ENCODE measurements at regions not wholly inside any gene's neighbourhood (a gene's known extent, or its start where the extent isn't known, plus 50 kb on each side); places are given as distances from the start of the nearest gene placed in this dataset.

- Histone ChIP-seq H3K4me1 (ENCODE audit: control insufficient read depth, insufficient read depth, low read length) (no peaks in the 10 kb centered on the region), H3K9me3 (ENCODE audit: control insufficient read depth, insufficient read depth, low read depth, low read length) (peaks cover 4% of the 10 kb centered on the region; the same call in 1 of the 2 replicates), H3K36me3 (ENCODE audit: control insufficient read depth, insufficient read depth, low read length) (no peaks in the 10 kb centered on the region), H3K27ac (ENCODE audit: low read depth, low read length) (no peak overlapping the region), H3K9ac (ENCODE audit: low read length) (no peak overlapping the region), H3K27me3 (ENCODE audit: control insufficient read depth, insufficient read depth, low read length) (no peaks in the 10 kb centered on the region), H3K4me3 (ENCODE audit: low read depth, low read length) (no peak overlapping the region)
These were observed 256.7 kb downstream of the EDEM1 start for GRCh38 chr3:5444253-5444652.

- Histone ChIP-seq H3K36me3 (ENCODE audit: control insufficient read depth, insufficient read depth, low read length) (no peaks in the 10 kb centered on the region), H3K27me3 (ENCODE audit: control insufficient read depth, insufficient read depth, low read length) (no peaks in the 10 kb centered on the region), H3K9me3 (ENCODE audit: control insufficient read depth, insufficient read depth, low read depth, low read length) (peaks cover 4% of the 10 kb centered on the region; the same call in 1 of the 2 replicates), H3K4me1 (ENCODE audit: control insufficient read depth, insufficient read depth, low read length) (no peaks in the 10 kb centered on the region), H3K27ac (ENCODE audit: low read depth, low read length) (no peak overlapping the region), H3K4me3 (ENCODE audit: low read depth, low read length) (no peak overlapping the region), H3K9ac (ENCODE audit: low read length) (no peak overlapping the region)
These were observed 258.2 kb downstream of the EDEM1 start for GRCh38 chr3:5445676-5446201.

- Histone ChIP-seq H3K4me3 (ENCODE audit: low read depth, low read length) (no peak overlapping the region), H3K36me3 (ENCODE audit: control insufficient read depth, insufficient read depth, low read length) (no peaks in the 10 kb centered on the region), H3K4me1 (ENCODE audit: control insufficient read depth, insufficient read depth, low read length) (no peaks in the 10 kb centered on the region), H3K9me3 (ENCODE audit: control insufficient read depth, insufficient read depth, low read depth, low read length) (peaks cover 4% of the 10 kb centered on the region; the same call in 1 of the 2 replicates), H3K27ac (ENCODE audit: low read depth, low read length) (no peak overlapping the region), H3K9ac (ENCODE audit: low read length) (no peak overlapping the region), H3K27me3 (ENCODE audit: control insufficient read depth, insufficient read depth, low read length) (no peaks in the 10 kb centered on the region)
These were observed 260.7 kb downstream of the EDEM1 start for GRCh38 chr3:5448246-5448645.

- H3K4me1 ChIP-seq (ENCODE audit: control insufficient read depth, insufficient read depth, low read length): no peaks in the 10 kb centered on the region
- H3K36me3 ChIP-seq (ENCODE audit: control insufficient read depth, insufficient read depth, low read length): no peaks in the 10 kb centered on the region
- no peak overlapping the region for H3K27ac ChIP-seq (ENCODE audit: low read depth, low read length)
- H3K27me3 ChIP-seq (ENCODE audit: control insufficient read depth, insufficient read depth, low read length): no peaks in the 10 kb centered on the region
- H3K9me3 ChIP-seq (ENCODE audit: control insufficient read depth, insufficient read depth, low read depth, low read length): peaks cover 4% of the 10 kb centered on the region; the same call in 1 of the 2 replicates
- H3K9ac ChIP-seq (ENCODE audit: low read length): no peak overlapping the region
- no peak overlapping the region for H3K4me3 ChIP-seq (ENCODE audit: low read depth, low read length)
These were observed 261.3 kb downstream of the EDEM1 start for GRCh38 chr3:5448816-5449215.

GRCh38 chr3:5456199-5456598, 268.7 kb downstream of the EDEM1 start:
- H3K4me3 ChIP-seq (ENCODE audit: low read depth, low read length): no peak overlapping the region
- H3K9me3 ChIP-seq (ENCODE audit: control insufficient read depth, insufficient read depth, low read depth, low read length): no peaks in the 10 kb centered on the region
- H3K9ac ChIP-seq (ENCODE audit: low read length): no peak overlapping the region
- no peak overlapping the region for H3K27ac ChIP-seq (ENCODE audit: low read depth, low read length)
- H3K27me3 ChIP-seq (ENCODE audit: control insufficient read depth, insufficient read depth, low read length): no peaks in the 10 kb centered on the region
- no peaks in the 10 kb centered on the region for H3K4me1 ChIP-seq (ENCODE audit: control insufficient read depth, insufficient read depth, low read length)
- H3K36me3 ChIP-seq (ENCODE audit: control insufficient read depth, insufficient read depth, low read length): no peaks in the 10 kb centered on the region

- Histone ChIP-seq H3K4me1 (ENCODE audit: control insufficient read depth, insufficient read depth, low read length) (peaks cover 1% of the 10 kb centered on the region; the same call in 1 of the 2 replicates), H3K9ac (ENCODE audit: low read length) (no peak overlapping the region), H3K27me3 (ENCODE audit: control insufficient read depth, insufficient read depth, low read length) (no peaks in the 10 kb centered on the region), H3K9me3 (ENCODE audit: control insufficient read depth, insufficient read depth, low read depth, low read length) (no peaks in the 10 kb centered on the region), H3K36me3 (ENCODE audit: control insufficient read depth, insufficient read depth, low read length) (no peaks in the 10 kb centered on the region), H3K4me3 (ENCODE audit: low read depth, low read length) (no peak overlapping the region), H3K27ac (ENCODE audit: low read depth, low read length) (no peak overlapping the region)
These were observed 271.0 kb downstream of the EDEM1 start for GRCh38 chr3:5458526-5458925.

- Histone ChIP-seq H3K27ac (ENCODE audit: low read depth, low read length) (no peak overlapping the region), H3K36me3 (ENCODE audit: control insufficient read depth, insufficient read depth, low read length) (no peaks in the 10 kb centered on the region), H3K9ac (ENCODE audit: low read length) (no peak overlapping the region), H3K4me1 (ENCODE audit: control insufficient read depth, insufficient read depth, low read length) (peaks cover 11% of the 10 kb centered on the region), H3K4me3 (ENCODE audit: low read depth, low read length) (no peak overlapping the region), H3K9me3 (ENCODE audit: control insufficient read depth, insufficient read depth, low read depth, low read length) (no peaks in the 10 kb centered on the region), H3K27me3 (ENCODE audit: control insufficient read depth, insufficient read depth, low read length) (no peaks in the 10 kb centered on the region)
These were observed 274.6 kb downstream of the EDEM1 start for GRCh38 chr3:5462086-5462485.

- H3K4me1 ChIP-seq (ENCODE audit: control insufficient read depth, insufficient read depth, low read length): peaks cover 11% of the 10 kb centered on the region
- H3K27me3 ChIP-seq (ENCODE audit: control insufficient read depth, insufficient read depth, low read length): no peaks in the 10 kb centered on the region
- no peak overlapping the region for H3K9ac ChIP-seq (ENCODE audit: low read length)
- H3K36me3 ChIP-seq (ENCODE audit: control insufficient read depth, insufficient read depth, low read length): no peaks in the 10 kb centered on the region
- H3K4me3 ChIP-seq (ENCODE audit: low read depth, low read length): no peak overlapping the region
- H3K9me3 ChIP-seq (ENCODE audit: control insufficient read depth, insufficient read depth, low read depth, low read length): no peaks in the 10 kb centered on the region
- no peak overlapping the region for H3K27ac ChIP-seq (ENCODE audit: low read depth, low read length)
These were observed 276.5 kb downstream of the EDEM1 start for GRCh38 chr3:5463991-5464390.

GRCh38 chr3:5464649-5465048, 277.1 kb downstream of the EDEM1 start:
- Histone ChIP-seq H3K36me3 (ENCODE audit: control insufficient read depth, insufficient read depth, low read length) (no peaks in the 10 kb centered on the region), H3K4me1 (ENCODE audit: control insufficient read depth, insufficient read depth, low read length) (peaks cover 11% of the 10 kb centered on the region), H3K27ac (ENCODE audit: low read depth, low read length) (no peak overlapping the region), H3K9me3 (ENCODE audit: control insufficient read depth, insufficient read depth, low read depth, low read length) (no peaks in the 10 kb centered on the region), H3K4me3 (ENCODE audit: low read depth, low read length) (no peak overlapping the region), H3K27me3 (ENCODE audit: control insufficient read depth, insufficient read depth, low read length) (no peaks in the 10 kb centered on the region), H3K9ac (ENCODE audit: low read length) (no peak overlapping the region)

GRCh38 chr3:5465183-5465582, 277.7 kb downstream of the EDEM1 start:
- Histone ChIP-seq H3K4me1 (ENCODE audit: control insufficient read depth, insufficient read depth, low read length) (peaks cover 11% of the 10 kb centered on the region), H3K27ac (ENCODE audit: low read depth, low read length) (no peak overlapping the region), H3K36me3 (ENCODE audit: control insufficient read depth, insufficient read depth, low read length) (no peaks in the 10 kb centered on the region), H3K4me3 (ENCODE audit: low read depth, low read length) (no peak overlapping the region), H3K27me3 (ENCODE audit: control insufficient read depth, insufficient read depth, low read length) (no peaks in the 10 kb centered on the region), H3K9me3 (ENCODE audit: control insufficient read depth, insufficient read depth, low read depth, low read length) (no peaks in the 10 kb centered on the region), H3K9ac (ENCODE audit: low read length) (no peak overlapping the region)

GRCh38 chr3:5466065-5466464, 278.6 kb downstream of the EDEM1 start:
- no peaks in the 10 kb centered on the region for H3K27me3 ChIP-seq (ENCODE audit: control insufficient read depth, insufficient read depth, low read length)
- H3K9ac ChIP-seq (ENCODE audit: low read length): no peak overlapping the region
- H3K27ac ChIP-seq (ENCODE audit: low read depth, low read length): no peak overlapping the region
- H3K9me3 ChIP-seq (ENCODE audit: control insufficient read depth, insufficient read depth, low read depth, low read length): no peaks in the 10 kb centered on the region
- H3K4me3 ChIP-seq (ENCODE audit: low read depth, low read length): no peak overlapping the region
- no peaks in the 10 kb centered on the region for H3K36me3 ChIP-seq (ENCODE audit: control insufficient read depth, insufficient read depth, low read length)
- H3K4me1 ChIP-seq (ENCODE audit: control insufficient read depth, insufficient read depth, low read length): peaks cover 11% of the 10 kb centered on the region

- H3K4me3 ChIP-seq (ENCODE audit: low read depth, low read length): no peak overlapping the region
- no peaks in the 10 kb centered on the region for H3K9me3 ChIP-seq (ENCODE audit: control insufficient read depth, insufficient read depth, low read depth, low read length)
- H3K9ac ChIP-seq (ENCODE audit: low read length): no peak overlapping the region
- no peaks in the 10 kb centered on the region for H3K27me3 ChIP-seq (ENCODE audit: control insufficient read depth, insufficient read depth, low read length)
- H3K4me1 ChIP-seq (ENCODE audit: control insufficient read depth, insufficient read depth, low read length): peaks cover 11% of the 10 kb centered on the region
- no peak overlapping the region for H3K27ac ChIP-seq (ENCODE audit: low read depth, low read length)
- H3K36me3 ChIP-seq (ENCODE audit: control insufficient read depth, insufficient read depth, low read length): no peaks in the 10 kb centered on the region
These were observed 279.2 kb downstream of the EDEM1 start for GRCh38 chr3:5466717-5467116.
